ENCODE measurements at regions not wholly inside any gene's neighbourhood (a gene's known extent, or its start where the extent isn't known, plus 50 kb on each side); places are given as distances from the start of the nearest gene placed in this dataset.

GRCh38 chr14:106026026-106026425, 499.6 kb downstream of the TMEM121 start:
- TF ChIP-seq CTCF (conservative IDR thresholded peaks at IDR 0.05 in 1 of 2, IDR thresholded peaks at IDR 0.05 in 1 of 2; ENCODE audit: low read depth in 1 of 2, low read length in 2 of 2) (no peak), EZH2 (IDR thresholded peaks at IDR 0.05; ENCODE audit: low read length, missing control alignments) (no peak)
